NB4 (cell line): ENCODE measurements at regions not wholly inside any gene's neighbourhood (a gene's known extent, or its start where the extent isn't known, plus 50 kb on each side); places are given as distances from the start of the nearest gene placed in this dataset.

Experiments used
- MYC ChIP-seq: IDR thresholded peaks from 2 replicates; pipeline ENCODE4 v1.6.1; 2011; ENCODE audit warnings: low read depth, low read length
- POLR2A ChIP-seq: IDR thresholded peaks from 2 replicates; pipeline ENCODE4 v1.6.1; 2011; ENCODE audit warnings: mild to moderate bottlenecking; ENCODE audit not compliant: insufficient read length; ENCODE audit errors: extremely low read depth
- TF ChIP-seq, protein P1 (sequence below): IDR thresholded peaks from one replicate; pipeline ENCODE4 v1.5.1; 2012; ENCODE audit warnings: low read depth, low read length
- TF ChIP-seq, protein P2 (sequence below): IDR thresholded peaks from 2 replicates; pipeline ENCODE4 v1.6.1; 2011; ENCODE audit warnings: low read depth, low read length

DNA sequence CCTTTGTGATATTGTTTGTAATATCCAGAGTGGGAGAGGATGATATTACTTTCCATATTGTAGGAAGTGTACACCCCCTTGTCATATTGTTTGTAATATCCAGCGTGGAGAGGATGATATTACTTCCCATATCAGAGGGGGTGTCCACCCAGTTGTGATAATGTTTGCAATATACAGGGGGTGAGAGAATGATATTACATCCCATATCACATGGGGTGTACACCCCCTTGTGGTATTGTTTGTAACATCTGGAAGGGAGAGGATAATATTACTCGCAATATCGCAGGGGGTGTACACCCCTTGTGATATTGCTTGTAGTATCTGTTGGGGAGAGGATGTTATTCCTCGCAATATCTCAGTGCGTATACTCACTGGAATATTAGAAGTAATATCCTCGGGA, 61.5 kb downstream of the PRSS23 start:
- TF ChIP-seq, protein P1, sequence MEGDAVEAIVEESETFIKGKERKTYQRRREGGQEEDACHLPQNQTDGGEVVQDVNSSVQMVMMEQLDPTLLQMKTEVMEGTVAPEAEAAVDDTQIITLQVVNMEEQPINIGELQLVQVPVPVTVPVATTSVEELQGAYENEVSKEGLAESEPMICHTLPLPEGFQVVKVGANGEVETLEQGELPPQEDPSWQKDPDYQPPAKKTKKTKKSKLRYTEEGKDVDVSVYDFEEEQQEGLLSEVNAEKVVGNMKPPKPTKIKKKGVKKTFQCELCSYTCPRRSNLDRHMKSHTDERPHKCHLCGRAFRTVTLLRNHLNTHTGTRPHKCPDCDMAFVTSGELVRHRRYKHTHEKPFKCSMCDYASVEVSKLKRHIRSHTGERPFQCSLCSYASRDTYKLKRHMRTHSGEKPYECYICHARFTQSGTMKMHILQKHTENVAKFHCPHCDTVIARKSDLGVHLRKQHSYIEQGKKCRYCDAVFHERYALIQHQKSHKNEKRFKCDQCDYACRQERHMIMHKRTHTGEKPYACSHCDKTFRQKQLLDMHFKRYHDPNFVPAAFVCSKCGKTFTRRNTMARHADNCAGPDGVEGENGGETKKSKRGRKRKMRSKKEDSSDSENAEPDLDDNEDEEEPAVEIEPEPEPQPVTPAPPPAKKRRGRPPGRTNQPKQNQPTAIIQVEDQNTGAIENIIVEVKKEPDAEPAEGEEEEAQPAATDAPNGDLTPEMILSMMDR = no peak
- no peak for TF ChIP-seq MYC
- no peak for TF ChIP-seq POLR2A
- TF ChIP-seq, protein P2, sequence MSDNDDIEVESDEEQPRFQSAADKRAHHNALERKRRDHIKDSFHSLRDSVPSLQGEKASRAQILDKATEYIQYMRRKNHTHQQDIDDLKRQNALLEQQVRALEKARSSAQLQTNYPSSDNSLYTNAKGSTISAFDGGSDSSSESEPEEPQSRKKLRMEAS = no peak
